ENCODE measurements at regions not wholly inside any gene's neighbourhood (a gene's known extent, or its start where the extent isn't known, plus 50 kb on each side); places are given as distances from the start of the nearest gene placed in this dataset.

DNA sequence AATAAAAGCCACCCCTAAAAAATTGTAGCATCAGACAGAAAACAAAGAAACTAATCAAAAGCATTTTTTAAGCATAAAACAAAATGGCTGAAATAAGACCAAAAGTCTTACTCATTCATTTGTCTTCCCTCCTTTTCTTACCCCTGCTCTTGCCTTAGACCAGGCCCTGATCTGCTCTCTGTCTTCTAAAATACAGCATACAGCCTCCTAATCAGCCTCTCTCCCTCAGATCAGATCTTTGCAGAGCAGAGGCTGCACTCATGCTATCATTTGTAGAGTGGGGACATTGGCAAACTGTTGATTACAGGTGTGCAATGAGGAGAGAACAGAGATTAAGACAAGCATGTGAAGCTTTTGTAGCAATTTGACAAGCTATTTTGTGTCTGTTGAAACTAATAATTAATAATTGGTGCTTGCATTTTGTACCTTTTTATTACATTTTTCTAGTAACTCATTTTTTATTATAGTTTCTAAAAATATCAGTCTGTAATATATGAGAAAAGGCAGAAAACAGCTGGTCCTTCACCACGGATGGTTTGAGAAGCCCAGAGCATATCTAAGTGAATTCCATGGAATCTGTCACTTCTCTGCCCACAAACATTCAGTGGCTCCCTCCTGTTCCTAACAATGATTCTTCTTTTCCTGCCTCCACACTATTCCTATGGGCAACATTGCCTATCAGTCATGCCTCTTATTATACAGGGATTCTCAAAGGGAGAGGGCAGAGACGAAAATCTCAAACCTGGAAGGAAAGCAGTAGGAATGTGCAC is 286.2 kb upstream of the STT3B start:
- no peak overlapping the region for H3K4me3 ChIP-seq (replicated peaks in 1 of 2; ENCODE audit: low read depth in 1 of 2, low read length in 2 of 2)
- H2AFZ ChIP-seq (ENCODE audit: low read depth, low read length, poor library complexity, severe bottlenecking) = no peak overlapping the region
- intact Hi-C loops (cut with micrococcal nuclease) = no loop called here
- CTCF ChIA-PET = no interaction called here
- no peaks in the 10 kb centered on the region for H4K20me1 ChIP-seq (ENCODE audit: insufficient read depth)
- H3K4me2 ChIP-seq (ENCODE audit: low read length) = no peak overlapping the region
- TF ChIP-seq CBX3 (IDR thresholded peaks at IDR 0.05; ENCODE audit: low read depth) (no peak), EZH2 (IDR thresholded peaks at IDR 0.05) (no peak), EGR1 (IDR thresholded peaks at IDR 0.05; ENCODE audit: low read depth) (no peak), TCF7L2 (IDR thresholded peaks at IDR 0.05; ENCODE audit: borderline replicate concordance, extremely low read depth, insufficient read depth, insufficient read length) (no peak), ATF3 (IDR thresholded peaks at IDR 0.05) (no peak), MAX (IDR thresholded peaks at IDR 0.05) (no peak), POLR2A (IDR thresholded peaks at IDR 0.05; ENCODE audit: borderline replicate concordance, extremely low read depth, insufficient read depth, insufficient read length) (no peak), ZNF274 (IDR thresholded peaks at IDR 0.05; ENCODE audit: low read depth, low read length) (no peak)
- H3K9me2 ChIP-seq (ENCODE audit: insufficient read depth) = no peaks in the 10 kb centered on the region
- POLR2A ChIA-PET = no interaction called here
- ATAC-seq (no peak), DNase-seq (ENCODE audit: low read depth, low spot score) (no peak)
- H3K27ac ChIP-seq (ENCODE audit: low read depth, low read length) = no peak overlapping the region
- RAD21 ChIA-PET (ENCODE audit: low non-redundant PET in 1 of 2, low total read pairs in 2 of 2, uncharacterized antibody in 2 of 2, unreplicated experiment in 2 of 2) = no interaction called here
- H3K36me3 ChIP-seq (ENCODE audit: control insufficient read depth in 1 of 2, insufficient read depth in 2 of 2, low read length in 2 of 2) = no peaks in the 10 kb centered on the region
- H3K27me3 ChIP-seq (ENCODE audit: insufficient read depth, low read length) = no peaks in the 10 kb centered on the region
- no peaks in the 10 kb centered on the region for H3K79me2 ChIP-seq (ENCODE audit: insufficient read depth, low read length)
- H3K9me3 ChIP-seq (ENCODE audit: control insufficient read depth in 1 of 2, insufficient read depth in 1 of 2, low read depth in 1 of 2, low read length in 2 of 2) = no peaks in the 10 kb centered on the region
- BruUV-seq (replicated peaks) = no TSS peak
- peaks cover 10 to 18% of the 10 kb centered on the region in 2 experiments; a peak in 3 of 4 replicates for H3K4me1 ChIP-seq (ENCODE audit: control insufficient read depth in 1 of 2, insufficient read depth in 2 of 2, low read length in 2 of 2)
- no peak overlapping the region for H3K9ac ChIP-seq (ENCODE audit: low read length)

- Histone ChIP-seq H4K20me1 (ENCODE audit: insufficient read depth) (no peaks in the 10 kb centered on the region), H3K27me3 (ENCODE audit: insufficient read depth, low read length) (no peaks in the 10 kb centered on the region), H3K27ac (ENCODE audit: low read depth, low read length) (no peak overlapping the region), H3K9me3 (ENCODE audit: control insufficient read depth in 1 of 2, insufficient read depth in 1 of 2, low read depth in 1 of 2, low read length in 2 of 2) (no peaks in the 10 kb centered on the region), H2AFZ (ENCODE audit: low read depth, low read length, poor library complexity, severe bottlenecking) (no peak overlapping the region), H3K79me2 (ENCODE audit: insufficient read depth, low read length) (no peaks in the 10 kb centered on the region), H3K9me2 (ENCODE audit: insufficient read depth) (no peaks in the 10 kb centered on the region), H3K4me1 (ENCODE audit: control insufficient read depth in 1 of 2, insufficient read depth in 2 of 2, low read length in 2 of 2) (peaks cover 10 to 18% of the 10 kb centered on the region in 2 experiments; a peak in 3 of 4 replicates), H3K36me3 (ENCODE audit: control insufficient read depth in 1 of 2, insufficient read depth in 2 of 2, low read length in 2 of 2) (no peaks in the 10 kb centered on the region), H3K4me2 (ENCODE audit: low read length) (no peak overlapping the region), H3K4me3 (replicated peaks in 1 of 2; ENCODE audit: low read depth in 1 of 2, low read length in 2 of 2) (no peak overlapping the region), H3K9ac (ENCODE audit: low read length) (no peak overlapping the region)
- RAD21 ChIA-PET (ENCODE audit: low non-redundant PET in 1 of 2, low total read pairs in 2 of 2, uncharacterized antibody in 2 of 2, unreplicated experiment in 2 of 2) = no interaction called here
- ATAC-seq (no peak), DNase-seq (ENCODE audit: low read depth, low spot score) (no peak)
- no TSS peak for BruUV-seq (replicated peaks)
- POLR2A ChIA-PET = no interaction called here
- intact Hi-C loops (cut with micrococcal nuclease) = no loop called here
- CTCF ChIA-PET = no interaction called here
- no peak for TF ChIP-seq RAD21 (IDR thresholded peaks at IDR 0.05; ENCODE audit: low read depth)
- TF ChIP-seq ZBTB33 (IDR thresholded peaks at IDR 0.05; ENCODE audit: extremely low read depth, insufficient replicate concordance, low read length) = no peak
- TF ChIP-seq EGR1 (IDR thresholded peaks at IDR 0.05; ENCODE audit: low read depth) = no peak
- TF ChIP-seq ELF1 (IDR thresholded peaks at IDR 0.05; ENCODE audit: borderline replicate concordance, low read depth) = no peak
- TF ChIP-seq EZH2phosphoT487 (IDR thresholded peaks at IDR 0.05; ENCODE audit: borderline replicate concordance) = no peak
- no peak for TF ChIP-seq CBX3 (IDR thresholded peaks at IDR 0.05; ENCODE audit: low read depth)
- TF ChIP-seq REST (IDR thresholded peaks at IDR 0.05; ENCODE audit: low read depth) = no peak
- TF ChIP-seq SRF (IDR thresholded peaks at IDR 0.05; ENCODE audit: low read depth) = no peak
- TF ChIP-seq FOSL1 (IDR thresholded peaks at IDR 0.05; ENCODE audit: low read depth) = no peak
Measured at GRCh38 chr3:31247063-31247447, 285.7 kb upstream of the STT3B start.

Data from HCT116 (cell line).